Suprapubic skin (tissue), 4 donors: ENCODE measurements at regions not wholly inside any gene's neighbourhood (a gene's known extent, or its start where the extent isn't known, plus 50 kb on each side); places are given as distances from the start of the nearest gene placed in this dataset.

Source experiments
- DNase-seq, 2 donors: peaks; one replicate each; pipeline ENCODE4 v3.0.0-alpha.2; 2019; ENCODE audit warnings: low spot score in 2 of 2
- H3K27ac ChIP-seq: fragments of 200-600 bp; sonication (generic); one replicate; pipeline ENCODE4 v1.5.1; 2019
- H3K27me3 ChIP-seq: fragments of 200-600 bp; sonication (generic); one replicate; pipeline ENCODE4 v1.5.1; 2019
- H3K36me3 ChIP-seq: fragments of 200-600 bp; sonication (generic); one replicate; pipeline ENCODE4 v1.5.1; 2019
- H3K4me1 ChIP-seq: fragments of 200-600 bp; sonication (generic); one replicate; pipeline ENCODE4 v1.5.1; 2019
- H3K4me3 ChIP-seq: fragments of 200-600 bp; sonication (generic); one replicate; pipeline ENCODE4 v1.5.1; 2019; ENCODE audit warnings: mild to moderate bottlenecking
- H3K9me3 ChIP-seq: fragments of 200-600 bp; sonication (generic); one replicate; pipeline ENCODE4 v1.5.1; 2019
- CTCF ChIP-seq, 2 donors: fragments of 200-600 bp in 1 of 2; fragments of 450-650 bp in 1 of 2; sonication (generic) in 1 of 2; IDR thresholded peaks; one replicate each; pipeline ENCODE4 v1.5.1; 2016 to 2019; ENCODE audit warnings: antibody characterized with exemption in 2 of 2, mild to moderate bottlenecking in 1 of 2, moderate library complexity in 1 of 2
- EP300 ChIP-seq: sonication (generic); formaldehyde crosslinking; IDR thresholded peaks from one replicate; pipeline ENCODE4 v1.6.1; 2017; ENCODE audit warnings: antibody characterized with exemption
- POLR2A ChIP-seq, 2 donors: fragments of 450-650 bp; IDR thresholded peaks; one replicate each; pipeline ENCODE4 v1.6.1; 2017; ENCODE audit warnings: antibody characterized with exemption in 2 of 2, mild to moderate bottlenecking in 2 of 2, moderate library complexity in 2 of 2
- POLR2AphosphoS5 ChIP-seq, 3 donors: sonication (generic); formaldehyde crosslinking; IDR thresholded peaks; one replicate each; pipeline ENCODE4 v1.6.1; 2017; ENCODE audit warnings: antibody characterized with exemption in 3 of 3
- WGBS: methylation state at CpG from one replicate; pipeline ENCODE4 v1.1.5; 2018; 5-methylcytosine and 5-hydroxymethylcytosine counted together

- H3K27ac ChIP-seq, result no peak overlapping the region
- H3K9me3 ChIP-seq, result no peaks in the 10 kb centered on the region
- DNase-seq, result no peak
- no peak for TF ChIP-seq CTCF (IDR thresholded peaks at IDR 0.05)
- no peak for TF ChIP-seq POLR2A (IDR thresholded peaks at IDR 0.05)
- no peak for TF ChIP-seq EP300
- TF ChIP-seq POLR2AphosphoS5 (IDR thresholded peaks at IDR 0.05), result no peak
- H3K36me3 ChIP-seq, result no peaks in the 10 kb centered on the region
- 69% methylated on average over 1 of the region's 1 CpG for WGBS
- peaks cover 2% of the 10 kb centered on the region for H3K27me3 ChIP-seq
- no peaks in the 10 kb centered on the region for H3K4me1 ChIP-seq
- H3K4me3 ChIP-seq, result no peak overlapping the region
Observed at GRCh38 chr6:125554456-125554855, 195.0 kb upstream of the HEY2 start.

- Histone ChIP-seq H3K36me3 (no peaks in the 10 kb centered on the region), H3K4me1 (no peaks in the 10 kb centered on the region), H3K9me3 (no peaks in the 10 kb centered on the region), H3K27ac (no peak overlapping the region), H3K27me3 (peaks cover 2% of the 10 kb centered on the region), H3K4me3 (no peak overlapping the region)
- TF ChIP-seq POLR2A (IDR thresholded peaks at IDR 0.05) (no peak), CTCF (IDR thresholded peaks at IDR 0.05) (no peak), POLR2AphosphoS5 (IDR thresholded peaks at IDR 0.05) (no peak), EP300 (no peak)
- WGBS, result 55% methylated on average over 7 of the region's 7 CpGs
- DNase-seq, result no peak
Observed at GRCh38 chr6:125558241-125558843, 191.1 kb upstream of the HEY2 start.

GRCh38 chr6:125558907-125559306, 190.5 kb upstream of the HEY2 start:
- Histone ChIP-seq H3K4me1 (no peaks in the 10 kb centered on the region), H3K4me3 (no peak overlapping the region), H3K27ac (no peak overlapping the region), H3K36me3 (no peaks in the 10 kb centered on the region), H3K9me3 (no peaks in the 10 kb centered on the region), H3K27me3 (peaks cover 2% of the 10 kb centered on the region)
- TF ChIP-seq POLR2AphosphoS5 (IDR thresholded peaks at IDR 0.05) (no peak), EP300 (no peak), POLR2A (IDR thresholded peaks at IDR 0.05) (no peak), CTCF (IDR thresholded peaks at IDR 0.05) (no peak)
- WGBS, result 41% methylated on average over 3 of the region's 3 CpGs
- no peak for DNase-seq

- Histone ChIP-seq H3K9me3 (no peaks in the 10 kb centered on the region), H3K36me3 (no peaks in the 10 kb centered on the region), H3K27ac (no peak overlapping the region), H3K4me1 (no peaks in the 10 kb centered on the region), H3K27me3 (peaks cover 3% of the 10 kb centered on the region), H3K4me3 (no peak overlapping the region)
- no peak for DNase-seq
- TF ChIP-seq POLR2A (IDR thresholded peaks at IDR 0.05) (no peak), CTCF (IDR thresholded peaks at IDR 0.05) (no peak), EP300 (no peak), POLR2AphosphoS5 (IDR thresholded peaks at IDR 0.05) (no peak)
- 87% methylated on average over 1 of the region's 1 CpG for WGBS
Observed at GRCh38 chr6:125562156-125562555, 187.3 kb upstream of the HEY2 start.

- H3K27ac ChIP-seq, result no peak overlapping the region
- WGBS, result 77% methylated on average over 5 of the region's 5 CpGs
- no peak for DNase-seq
- H3K36me3 ChIP-seq, result no peaks in the 10 kb centered on the region
- no peak overlapping the region for H3K4me3 ChIP-seq
- H3K9me3 ChIP-seq, result no peaks in the 10 kb centered on the region
- TF ChIP-seq EP300 (no peak), POLR2A (IDR thresholded peaks at IDR 0.05) (no peak), CTCF (IDR thresholded peaks at IDR 0.05) (no peak), POLR2AphosphoS5 (IDR thresholded peaks at IDR 0.05) (no peak)
- H3K27me3 ChIP-seq, result peaks cover 3% of the 10 kb centered on the region
- no peaks in the 10 kb centered on the region for H3K4me1 ChIP-seq
Observed at GRCh38 chr6:125564941-125565340, 184.5 kb upstream of the HEY2 start.
